ENCODE measurements at regions not wholly inside any gene's neighbourhood (a gene's known extent, or its start where the extent isn't known, plus 50 kb on each side); places are given as distances from the start of the nearest gene placed in this dataset.

DNA sequence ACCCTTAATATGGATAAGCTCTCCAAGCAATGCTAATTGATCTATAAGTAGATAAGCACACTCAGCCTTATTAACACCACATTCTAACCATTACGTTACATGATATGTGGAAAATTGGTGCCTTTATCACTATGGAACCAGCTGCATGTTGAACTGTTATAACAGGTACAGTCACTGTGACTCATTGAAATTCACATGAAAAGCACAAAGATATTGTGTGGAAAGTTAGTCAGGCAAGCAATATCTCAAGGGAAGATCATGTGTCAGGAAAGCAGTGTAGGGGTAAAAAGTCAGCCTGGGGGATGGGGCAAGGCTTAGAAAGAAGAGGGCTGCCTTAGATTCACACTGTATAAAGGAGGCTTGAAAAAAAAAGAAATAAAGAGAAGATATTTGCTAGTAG, 313.7 kb upstream of the SMIM31 start:
- DNase-seq, result no peak

DNA sequence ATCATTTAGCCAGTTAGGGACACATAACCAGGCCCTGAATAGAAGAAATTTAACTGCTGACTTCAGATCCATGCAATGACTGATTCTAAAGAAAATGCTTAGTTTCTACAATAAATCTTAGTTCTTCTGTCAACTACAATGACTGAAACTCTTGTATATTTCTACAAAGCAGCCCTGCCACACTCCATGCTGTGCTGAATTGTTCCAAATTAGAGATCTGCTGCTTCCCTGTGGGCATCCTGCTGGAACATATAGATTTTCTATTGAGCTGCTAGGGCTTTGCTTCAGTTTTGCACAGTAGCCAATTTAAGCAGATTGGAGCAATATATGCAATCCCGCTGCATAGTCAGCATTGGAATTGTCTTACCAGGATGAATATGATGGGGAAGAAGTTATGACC, 312.8 kb upstream of the SMIM31 start:
- DNase-seq, result no peak

DNA sequence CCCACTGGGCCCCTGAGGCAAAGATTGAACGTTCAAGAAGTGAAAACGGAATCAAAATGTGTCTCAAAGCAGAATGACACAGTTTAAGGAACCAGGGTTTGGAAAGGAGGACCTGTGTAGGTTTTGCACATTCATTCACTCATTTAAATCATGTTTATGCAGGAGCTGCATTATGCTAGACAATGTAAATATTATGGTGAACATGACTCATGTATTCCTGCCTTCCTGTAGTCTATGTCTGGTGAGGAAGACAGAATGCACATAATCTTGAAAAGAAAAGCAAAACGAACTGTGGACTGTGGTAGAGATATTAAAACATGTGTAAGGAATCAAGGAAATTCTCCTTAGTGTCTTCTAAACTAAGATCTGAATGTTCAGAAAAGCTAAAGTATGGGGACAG, 311.8 kb upstream of the SMIM31 start:
- DNase-seq, result no peak

DNA sequence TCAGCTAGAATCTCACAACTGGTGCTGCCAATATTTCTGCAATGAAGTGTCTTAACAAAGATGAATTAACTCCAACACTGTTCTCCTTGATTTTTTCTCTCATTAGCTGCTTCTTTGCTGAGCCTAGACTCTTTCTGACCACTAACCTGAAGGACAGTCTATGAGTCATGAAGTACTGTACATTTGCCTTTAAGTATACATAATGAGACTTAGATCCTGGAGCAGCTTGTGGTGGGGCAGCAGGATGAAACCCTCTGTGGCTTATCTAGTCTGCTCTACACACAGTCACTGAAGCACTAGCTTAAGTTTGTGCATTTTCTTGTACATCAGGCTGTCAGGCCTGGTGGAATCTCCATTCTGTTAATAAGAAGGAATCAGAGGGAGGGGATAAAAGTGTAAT, 307.4 kb upstream of the SMIM31 start:
- no peak for DNase-seq

GRCh38 chr4:164461901-164462300, 292.0 kb upstream of the SMIM31 start:
- DNase-seq, result no peak

DNA sequence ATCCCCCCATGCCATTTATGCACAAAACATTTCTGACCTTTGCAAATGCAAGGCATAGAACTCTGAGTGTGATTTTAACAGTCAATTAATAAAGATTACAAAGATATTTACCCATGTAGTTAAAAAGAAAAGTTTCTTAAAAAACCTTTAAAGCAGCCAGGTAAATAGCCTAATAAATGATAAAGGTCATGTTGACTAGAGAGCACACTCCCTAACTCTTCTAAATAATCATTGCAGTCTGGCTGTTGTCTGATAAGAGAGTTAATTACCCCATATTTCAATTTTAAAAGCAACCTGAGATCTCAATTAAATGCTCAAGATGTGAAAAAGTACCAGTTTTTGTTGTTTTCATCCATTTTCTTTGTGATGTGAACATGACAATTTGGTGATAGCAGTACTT, 291.5 kb upstream of the SMIM31 start:
- no peak for DNase-seq

GRCh38 chr4:164464313-164464712, 289.6 kb upstream of the SMIM31 start:
- no peak for DNase-seq

- no peak for DNase-seq
Observed at GRCh38 chr4:164467493-164467892, 286.4 kb upstream of the SMIM31 start.

DNA sequence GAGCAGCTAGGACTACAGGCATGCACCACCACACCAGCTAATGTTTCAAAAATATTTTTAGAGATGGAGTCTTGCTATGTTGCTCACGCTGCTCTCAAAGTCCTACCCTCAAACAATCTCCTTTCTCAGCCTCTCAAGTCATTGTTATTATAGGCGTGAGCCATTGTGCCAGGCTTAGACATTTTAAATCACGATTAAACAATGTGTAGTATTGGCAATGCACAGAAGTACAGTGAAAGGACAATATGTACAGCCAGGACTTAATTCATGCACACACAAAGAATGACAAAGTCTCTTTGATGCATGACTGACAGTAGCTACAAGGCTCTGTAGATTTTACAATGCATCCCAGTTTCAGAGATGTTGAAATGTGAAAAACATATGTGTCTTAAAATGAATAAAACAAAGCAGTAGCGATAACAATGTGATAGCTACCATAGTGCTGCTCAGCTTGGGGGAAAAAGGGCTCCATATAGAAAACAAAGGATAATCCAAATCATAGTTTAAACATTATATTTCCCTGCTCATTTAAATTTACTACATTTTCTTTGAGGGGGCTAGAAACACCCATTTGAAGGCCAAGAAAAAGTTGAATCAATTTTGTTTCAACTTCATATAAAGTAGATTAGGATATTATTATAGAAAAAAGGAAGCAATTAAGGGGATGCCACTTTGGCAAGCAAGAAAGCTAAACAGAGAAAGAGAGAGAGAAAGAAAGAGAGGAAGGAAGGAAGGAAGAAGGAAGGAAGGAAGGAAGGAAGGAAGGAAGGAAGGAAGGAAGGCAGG, 272.4 kb upstream of the SMIM31 start:
- no peak for DNase-seq

- DNase-seq, result no peak
Observed at GRCh38 chr4:164482092-164482404, 271.9 kb upstream of the SMIM31 start.

- no peak for DNase-seq
Observed at GRCh38 chr4:164482758-164483157, 271.2 kb upstream of the SMIM31 start.

- DNase-seq, result no peak
Observed at GRCh38 chr4:164483711-164484110, 270.2 kb upstream of the SMIM31 start.

DNA sequence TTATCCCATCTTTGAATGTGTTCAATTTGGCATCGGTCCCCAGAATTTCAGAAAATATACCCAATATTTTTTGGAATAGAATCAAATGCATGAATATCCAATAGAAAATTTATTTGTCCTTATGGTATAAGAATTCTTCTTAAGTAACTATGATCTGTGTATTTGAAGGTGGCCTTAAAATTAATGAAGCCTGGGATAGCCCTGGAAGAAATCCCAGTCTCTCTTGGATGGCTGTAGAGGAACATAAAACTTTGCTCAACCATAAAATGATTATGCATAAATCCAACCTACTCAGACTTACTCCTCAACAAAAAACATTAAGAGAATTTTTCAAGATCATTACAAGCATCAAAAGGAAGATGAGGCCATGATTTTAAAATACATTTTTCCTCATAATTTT, 269.4 kb upstream of the SMIM31 start:
- no peak for DNase-seq

- DNase-seq, result no peak
Observed at GRCh38 chr4:164485136-164485535, 268.8 kb upstream of the SMIM31 start.

GRCh38 chr4:164488114-164488513, 265.8 kb upstream of the SMIM31 start:
- DNase-seq, result no peak

GRCh38 chr4:164501074-164501473, 252.9 kb upstream of the SMIM31 start:
- no peak for DNase-seq

GRCh38 chr4:164503874-164504273, 250.1 kb upstream of the SMIM31 start:
- DNase-seq, result no peak

DNA sequence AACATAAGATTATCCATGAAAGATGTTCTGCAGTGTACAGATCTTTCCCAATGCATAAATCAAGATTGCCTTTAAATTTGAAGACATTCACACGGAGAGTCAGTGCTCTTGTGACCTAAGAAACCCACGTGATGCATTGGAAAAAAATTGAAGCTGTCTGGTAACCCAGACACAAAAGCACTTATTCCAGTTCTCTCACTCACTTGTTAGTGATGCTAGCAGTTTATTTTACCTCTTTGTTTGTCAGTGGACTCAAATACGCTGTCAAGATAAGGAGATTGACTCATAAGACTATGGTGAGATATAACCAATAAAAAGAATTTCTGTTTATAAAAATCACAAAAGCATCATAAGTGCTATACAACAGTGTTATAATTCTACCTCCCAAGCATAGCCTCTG, 245.8 kb upstream of the SMIM31 start:
- DNase-seq, result no peak

- DNase-seq, result no peak
Observed at GRCh38 chr4:164508771-164509170, 245.2 kb upstream of the SMIM31 start.

DNA sequence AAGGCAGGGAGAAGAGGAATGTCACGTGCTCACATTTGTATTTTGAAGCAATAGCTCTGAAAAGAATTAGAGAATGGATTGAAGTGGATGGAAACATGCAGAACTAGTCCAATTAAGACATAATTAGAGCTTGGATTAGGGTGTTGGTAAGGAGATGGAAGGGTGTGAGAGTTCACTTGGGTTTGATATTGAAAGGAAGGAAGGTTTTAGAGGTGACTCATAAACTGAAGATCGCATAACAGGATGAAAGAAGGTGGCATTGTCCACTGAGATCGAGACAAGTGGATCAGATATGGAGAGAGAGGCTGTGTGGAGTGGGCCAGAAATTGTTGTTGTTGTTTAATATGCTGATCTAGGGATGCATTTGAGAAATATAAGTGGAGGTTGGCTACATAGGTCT, 244.0 kb upstream of the SMIM31 start:
- DNase-seq, result no peak

GRCh38 chr4:164512124-164512523, 241.8 kb upstream of the SMIM31 start:
- no peak for DNase-seq

DNA sequence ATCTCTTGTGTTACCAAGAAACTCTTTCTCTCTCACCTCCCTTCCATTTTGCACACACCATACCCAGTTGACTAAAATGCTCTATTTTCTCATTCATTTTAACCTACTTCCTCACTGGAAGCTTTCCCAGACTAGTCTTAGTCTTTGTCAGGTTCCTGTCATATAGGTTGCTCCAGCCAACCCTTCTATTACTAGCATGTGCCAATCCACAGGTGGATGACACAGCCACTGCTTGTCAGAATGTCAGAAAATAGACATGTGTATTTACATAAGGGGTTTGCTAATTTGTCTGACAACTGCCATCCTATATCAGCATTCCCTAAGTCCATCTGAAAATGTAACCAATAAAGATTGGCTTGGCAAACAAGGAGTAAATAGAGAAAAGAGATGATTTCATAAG, 239.2 kb upstream of the SMIM31 start:
- no peak for DNase-seq

DNA sequence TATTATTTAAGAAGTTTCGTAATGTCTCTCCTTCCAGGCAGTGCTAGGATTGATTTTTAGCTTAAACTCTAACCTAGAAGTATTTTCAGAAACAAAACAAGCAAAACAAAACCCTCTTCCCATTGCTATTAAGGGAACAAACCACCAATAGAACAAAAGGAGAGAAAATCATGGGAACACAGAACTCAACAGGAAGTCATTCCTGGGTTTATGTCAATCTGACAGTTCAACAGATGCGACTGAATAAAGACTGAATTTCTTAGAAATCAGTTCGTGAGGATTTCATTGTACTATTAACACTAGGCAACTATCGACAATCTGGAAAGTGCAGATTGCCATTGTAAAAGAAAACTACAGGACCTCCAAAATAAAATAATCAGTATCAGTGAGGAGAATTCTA, 229.1 kb upstream of the SMIM31 start:
- DNase-seq, result no peak

GRCh38 chr4:164526933-164527583, 226.9 kb upstream of the SMIM31 start:
- DNase-seq, result no peak

DNA sequence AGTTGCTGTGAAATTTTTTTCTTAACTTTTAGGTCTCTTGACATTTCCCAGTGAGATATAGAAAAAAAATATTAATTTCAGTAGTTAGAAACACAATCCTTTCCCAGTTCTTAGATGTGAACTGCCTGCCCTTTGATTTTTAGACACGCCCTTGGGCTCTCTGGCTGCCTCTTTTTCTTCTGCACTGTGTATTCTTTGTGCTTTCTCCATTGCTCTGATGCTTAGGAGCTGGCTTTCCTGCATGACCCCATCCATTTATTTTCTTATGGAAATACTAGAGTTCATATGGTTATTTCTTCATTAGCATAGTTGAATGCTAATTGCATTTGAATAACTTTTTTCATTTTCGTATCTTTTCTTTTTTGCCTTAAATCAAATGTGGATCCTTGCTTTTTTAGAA, 224.9 kb upstream of the SMIM31 start:
- DNase-seq, result no peak

Data from NCI-H1092 treated with DMSO at 0.1 percent for 48 hours (cell line).